ENCODE measurements at regions not wholly inside any gene's neighbourhood (a gene's known extent, or its start where the extent isn't known, plus 50 kb on each side); places are given as distances from the start of the nearest gene placed in this dataset.
"Not testable (repeated sequence)": the region's sequence is repeated elsewhere in the genome, so short reads cannot be mapped to it uniquely, and the experiment has no call there.

DNA sequence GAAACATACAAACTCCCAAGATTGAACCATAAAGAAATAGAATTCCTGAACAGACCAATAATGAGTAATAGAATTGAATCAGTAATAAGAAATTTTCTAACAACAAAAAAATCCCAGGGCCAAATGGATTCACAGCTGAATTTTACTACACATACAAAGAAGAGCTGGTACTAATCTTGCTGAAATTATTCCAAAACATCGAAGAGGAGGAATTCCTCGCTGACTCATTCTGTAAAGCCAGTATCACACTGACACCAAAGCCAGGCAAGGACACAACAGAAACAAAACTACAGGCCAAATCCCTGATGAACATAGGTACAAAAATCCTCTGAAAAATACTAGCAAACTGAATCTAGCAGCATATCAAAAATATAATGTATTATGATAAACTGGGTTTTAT, 367.8 kb upstream of the CLEC14A start:
- Histone ChIP-seq H3K27me3 (ENCODE audit: control insufficient read depth in 2 of 2, insufficient read depth in 2 of 2, low read length in 2 of 2) (no peaks in the 10 kb centered on the region), H3K4me1 (ENCODE audit: control insufficient read depth in 2 of 2, insufficient read depth in 2 of 2, low read length in 2 of 2) (no peaks in the 10 kb centered on the region), H3K36me3 (ENCODE audit: control insufficient read depth in 2 of 3, insufficient read depth in 3 of 3, low read length in 3 of 3) (no peaks in the 10 kb centered on the region), H3K4me3 (ENCODE audit: low read length) (no peak overlapping the region), H3K27ac (ENCODE audit: low read depth, low read length) (no peak overlapping the region), H3K9me3 (ENCODE audit: control insufficient read depth in 2 of 3, low read length in 3 of 3) (no peaks in the 10 kb centered on the region)
- DNase-seq (no peak), ATAC-seq (no peak)
- ChIA-PET CTCF (no interaction called here), POLR2A (no interaction called here)
- no peaks in the 10 kb centered on the region for H3K36me3 Mint-ChIP-seq
- H3K4me3 Mint-ChIP-seq: no peak overlapping the region
- peaks cover 0 to 12% (median 0%) of the 10 kb centered on the region in 5 donors for H3K27me3 Mint-ChIP-seq
- intact Hi-C loops (cut with micrococcal nuclease): no loop called here
- no peak overlapping the region for H3K27ac Mint-ChIP-seq
- no peaks in the 10 kb centered on the region for H3K4me1 Mint-ChIP-seq
- H3K9me3 Mint-ChIP-seq: peaks cover 0 to 18% (median 7%) of the 10 kb centered on the region in 11 donors

DNA sequence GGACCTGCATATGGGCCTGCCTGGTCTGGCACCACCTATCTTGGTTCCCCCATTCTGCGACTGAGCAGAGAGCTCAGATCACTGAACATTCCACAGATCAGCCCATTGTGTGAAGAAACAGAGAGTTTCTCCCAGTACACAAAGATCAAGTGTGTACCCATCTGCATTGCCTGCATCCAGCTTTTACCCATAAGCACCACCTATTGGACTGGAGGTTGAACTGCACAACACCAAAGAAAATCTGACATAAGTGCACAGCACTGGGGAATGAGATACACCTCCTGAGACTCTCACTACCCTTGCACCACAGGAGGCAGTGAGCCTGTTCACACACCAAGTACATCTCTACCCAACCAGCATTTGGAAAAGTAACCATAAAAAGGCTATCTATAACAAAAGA, 362.6 kb upstream of the CLEC14A start:
- Histone ChIP-seq H3K36me3 (ENCODE audit: control insufficient read depth in 2 of 3, insufficient read depth in 3 of 3, low read length in 3 of 3) (no peaks in the 10 kb centered on the region), H3K27ac (ENCODE audit: low read depth, low read length) (no peak overlapping the region), H3K27me3 (ENCODE audit: control insufficient read depth in 2 of 2, insufficient read depth in 2 of 2, low read length in 2 of 2) (no peaks in the 10 kb centered on the region), H3K4me3 (ENCODE audit: low read length) (no peak overlapping the region), H3K4me1 (ENCODE audit: control insufficient read depth in 2 of 2, insufficient read depth in 2 of 2, low read length in 2 of 2) (no peaks in the 10 kb centered on the region), H3K9me3 (ENCODE audit: control insufficient read depth in 2 of 3, low read length in 3 of 3) (no peaks in the 10 kb centered on the region)
- H3K4me3 Mint-ChIP-seq: no peak overlapping the region
- no peaks in the 10 kb centered on the region for H3K4me1 Mint-ChIP-seq
- ATAC-seq: no peak
- ChIA-PET POLR2A (no interaction called here), CTCF (no interaction called here)
- DNase-seq: no peak
- no peaks in the 10 kb centered on the region for H3K36me3 Mint-ChIP-seq
- no peak overlapping the region for H3K27ac Mint-ChIP-seq
- peaks cover 0 to 16% (median 5%) of the 10 kb centered on the region in 11 donors for H3K9me3 Mint-ChIP-seq
- intact Hi-C loops (cut with micrococcal nuclease): no loop called here
- H3K27me3 Mint-ChIP-seq: peaks cover 0 to 8% (median 0%) of the 10 kb centered on the region in 5 donors

GRCh38 chr14:38616959-38617358, 361.1 kb upstream of the CLEC14A start:
- CTCF ChIA-PET: no interaction called here
- Mint-ChIP-seq H3K9me3 (peaks cover 0 to 16% (median 5%) of the 10 kb centered on the region in 11 donors), H3K27ac (no peak overlapping the region), H3K4me3 (no peak overlapping the region), H3K4me1 (no peaks in the 10 kb centered on the region), H3K36me3 (no peaks in the 10 kb centered on the region), H3K27me3 (peaks cover 0 to 6% (median 0%) of the 10 kb centered on the region in 5 donors)
- POLR2A ChIA-PET: no interaction called here
- H3K27ac ChIP-seq (ENCODE audit: low read depth, low read length): no peak overlapping the region
- no peaks in the 10 kb centered on the region for H3K9me3 ChIP-seq (ENCODE audit: control insufficient read depth in 2 of 3, low read length in 3 of 3)
- intact Hi-C loops (cut with micrococcal nuclease): no loop called here
- H3K4me1 ChIP-seq (ENCODE audit: control insufficient read depth in 2 of 2, insufficient read depth in 2 of 2, low read length in 2 of 2): no peaks in the 10 kb centered on the region
- H3K27me3 ChIP-seq (ENCODE audit: control insufficient read depth in 2 of 2, insufficient read depth in 2 of 2, low read length in 2 of 2): no peaks in the 10 kb centered on the region
- ATAC-seq: no peak
- H3K36me3 ChIP-seq (ENCODE audit: control insufficient read depth in 2 of 3, insufficient read depth in 3 of 3, low read length in 3 of 3): no peaks in the 10 kb centered on the region
- H3K4me3 ChIP-seq (ENCODE audit: low read length): no peak overlapping the region
- no peak for DNase-seq

DNA sequence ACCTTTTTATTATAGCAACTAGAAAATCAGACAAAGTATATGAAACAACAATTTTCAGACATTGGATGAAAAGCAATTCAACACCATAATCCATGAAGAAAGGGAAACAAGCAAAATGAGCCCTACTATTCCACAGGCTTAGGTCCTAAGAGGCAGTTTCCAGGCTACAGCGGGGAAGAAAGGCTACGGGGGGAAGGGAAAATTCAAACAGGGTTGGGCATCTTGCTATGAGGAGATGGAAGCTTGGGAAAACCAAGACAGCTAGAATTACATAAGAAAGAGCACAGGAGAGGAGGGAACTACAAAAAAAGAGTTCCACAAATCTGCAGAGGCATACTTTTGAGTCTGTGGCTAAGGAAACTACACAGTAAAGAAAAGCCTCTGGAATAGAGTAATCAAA, 356.0 kb upstream of the CLEC14A start:
- intact Hi-C loops (cut with micrococcal nuclease): no loop called here
- ChIA-PET POLR2A (no interaction called here), CTCF (no interaction called here)
- DNase-seq: no peak
- Histone ChIP-seq H3K4me3 (ENCODE audit: low read length) (no peak overlapping the region), H3K4me1 (ENCODE audit: control insufficient read depth in 2 of 2, insufficient read depth in 2 of 2, low read length in 2 of 2) (no peaks in the 10 kb centered on the region), H3K27ac (ENCODE audit: low read depth, low read length) (no peak overlapping the region), H3K36me3 (ENCODE audit: control insufficient read depth in 2 of 3, insufficient read depth in 3 of 3, low read length in 3 of 3) (no peaks in the 10 kb centered on the region), H3K27me3 (ENCODE audit: control insufficient read depth in 2 of 2, insufficient read depth in 2 of 2, low read length in 2 of 2) (no peaks in the 10 kb centered on the region), H3K9me3 (ENCODE audit: control insufficient read depth in 2 of 3, low read length in 3 of 3) (no peaks in the 10 kb centered on the region)
- H3K27me3 Mint-ChIP-seq: peaks cover 0 to 12% (median 0%) of the 10 kb centered on the region in 5 donors
- H3K9me3 Mint-ChIP-seq: peaks cover 0 to 8% (median 2%) of the 10 kb centered on the region in 11 donors
- no peak for ATAC-seq
- H3K27ac Mint-ChIP-seq: no peak overlapping the region
- no peaks in the 10 kb centered on the region for H3K4me1 Mint-ChIP-seq
- no peak overlapping the region for H3K4me3 Mint-ChIP-seq
- no peaks in the 10 kb centered on the region for H3K36me3 Mint-ChIP-seq

DNA sequence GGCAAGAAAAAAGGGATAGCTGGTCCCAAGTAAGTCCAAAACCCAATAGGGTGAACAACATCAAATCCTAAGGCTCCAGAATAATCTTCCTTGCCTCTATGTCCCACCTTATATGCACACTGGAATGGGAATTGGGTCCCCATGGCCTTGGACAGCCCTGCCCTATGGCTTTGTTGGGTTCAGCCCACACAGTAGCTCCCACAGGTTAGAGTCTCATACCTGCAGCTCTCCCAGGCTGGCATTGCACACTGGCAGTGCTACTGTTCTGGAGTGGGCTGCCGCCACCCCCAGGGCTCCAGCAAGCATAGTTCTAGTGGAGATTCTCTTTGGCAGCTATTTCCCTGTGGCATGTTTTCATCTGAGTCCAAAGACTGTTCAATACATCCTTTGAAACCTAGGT, 352.4 kb upstream of the CLEC14A start:
- Histone ChIP-seq H3K4me3 (ENCODE audit: low read length) (no peak overlapping the region), H3K9me3 (ENCODE audit: control insufficient read depth in 2 of 3, low read length in 3 of 3) (no peaks in the 10 kb centered on the region), H3K36me3 (ENCODE audit: control insufficient read depth in 2 of 3, insufficient read depth in 3 of 3, low read length in 3 of 3) (no peaks in the 10 kb centered on the region), H3K4me1 (ENCODE audit: control insufficient read depth in 2 of 2, insufficient read depth in 2 of 2, low read length in 2 of 2) (no peaks in the 10 kb centered on the region), H3K27ac (ENCODE audit: low read depth, low read length) (no peak overlapping the region), H3K27me3 (ENCODE audit: control insufficient read depth in 2 of 2, insufficient read depth in 2 of 2, low read length in 2 of 2) (no peaks in the 10 kb centered on the region)
- peaks cover 0 to 8% (median 2%) of the 10 kb centered on the region in 11 donors for H3K9me3 Mint-ChIP-seq
- no peak for DNase-seq
- POLR2A ChIA-PET: no interaction called here
- CTCF ChIA-PET: no interaction called here
- intact Hi-C loops (cut with micrococcal nuclease): no loop called here
- H3K36me3 Mint-ChIP-seq: no peaks in the 10 kb centered on the region
- no peak for ATAC-seq
- H3K27me3 Mint-ChIP-seq: peaks cover 0 to 12% (median 0%) of the 10 kb centered on the region in 5 donors
- H3K27ac Mint-ChIP-seq: no peak overlapping the region
- H3K4me3 Mint-ChIP-seq: no peak overlapping the region
- no peaks in the 10 kb centered on the region for H3K4me1 Mint-ChIP-seq

- Mint-ChIP-seq H3K36me3 (no peaks in the 10 kb centered on the region), H3K9me3 (peaks cover 0 to 10% (median 3%) of the 10 kb centered on the region in 11 donors), H3K4me3 (no peak overlapping the region), H3K27me3 (peaks cover 0 to 17% (median 4%) of the 10 kb centered on the region in 5 donors), H3K27ac (no peak overlapping the region), H3K4me1 (no peaks in the 10 kb centered on the region)
- Histone ChIP-seq H3K36me3 (ENCODE audit: control insufficient read depth in 2 of 3, insufficient read depth in 3 of 3, low read length in 3 of 3) (no peaks in the 10 kb centered on the region), H3K9me3 (ENCODE audit: control insufficient read depth in 2 of 3, low read length in 3 of 3) (no peaks in the 10 kb centered on the region), H3K4me1 (ENCODE audit: control insufficient read depth in 2 of 2, insufficient read depth in 2 of 2, low read length in 2 of 2) (no peaks in the 10 kb centered on the region), H3K4me3 (ENCODE audit: low read length) (no peak overlapping the region), H3K27ac (ENCODE audit: low read depth, low read length) (no peak overlapping the region), H3K27me3 (ENCODE audit: control insufficient read depth in 2 of 2, insufficient read depth in 2 of 2, low read length in 2 of 2) (no peaks in the 10 kb centered on the region)
- intact Hi-C loops (cut with micrococcal nuclease): no loop called here
- DNase-seq: no peak
- ChIA-PET POLR2A (no interaction called here), CTCF (no interaction called here)
- ATAC-seq: no peak
Observed at GRCh38 chr14:38605193-38606114, 349.6 kb upstream of the CLEC14A start.

GRCh38 chr14:38600572-38600971, 344.7 kb upstream of the CLEC14A start:
- H3K4me3 Mint-ChIP-seq; H3K9me3 Mint-ChIP-seq; ATAC-seq; H3K36me3 Mint-ChIP-seq; H3K27me3 Mint-ChIP-seq; H3K27ac ChIP-seq (ENCODE audit: low read depth, low read length); POLR2A ChIA-PET; DNase-seq; CTCF ChIA-PET; H3K4me3 ChIP-seq (ENCODE audit: low read length); H3K27ac Mint-ChIP-seq; H3K27me3 ChIP-seq (ENCODE audit: control insufficient read depth in 2 of 2, insufficient read depth in 2 of 2, low read length in 2 of 2); H3K4me1 ChIP-seq (ENCODE audit: control insufficient read depth in 2 of 2, insufficient read depth in 2 of 2, low read length in 2 of 2); intact Hi-C loops (cut with micrococcal nuclease); H3K4me1 Mint-ChIP-seq; H3K36me3 ChIP-seq (ENCODE audit: control insufficient read depth in 2 of 3, insufficient read depth in 3 of 3, low read length in 3 of 3); H3K9me3 ChIP-seq (ENCODE audit: control insufficient read depth in 2 of 3, low read length in 3 of 3): not testable (repeated sequence)
